ENCODE measurements at regions not wholly inside any gene's neighbourhood (a gene's known extent, or its start where the extent isn't known, plus 50 kb on each side); places are given as distances from the start of the nearest gene placed in this dataset.

DNA sequence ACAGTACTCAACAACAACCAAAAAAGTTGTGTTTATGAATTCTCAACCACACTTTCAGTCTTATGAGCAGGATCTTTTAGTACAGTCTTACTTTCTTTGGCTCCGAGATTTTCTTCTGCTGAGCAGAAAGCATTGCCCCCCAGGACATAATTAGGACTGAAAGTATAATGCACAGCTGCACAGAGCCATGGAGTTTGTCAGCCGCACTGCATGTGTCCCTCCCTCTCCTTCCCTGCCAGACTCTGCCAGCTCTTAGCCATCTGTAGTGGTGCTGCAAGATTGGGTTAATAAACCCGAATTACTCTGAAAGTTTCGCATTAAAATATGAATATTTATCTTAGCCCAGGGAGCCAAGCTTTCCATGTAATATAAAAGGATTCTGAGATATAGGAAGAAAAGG lies 179.6 kb upstream of the PTCHD4 start:
- TF ChIP-seq, protein P1, sequence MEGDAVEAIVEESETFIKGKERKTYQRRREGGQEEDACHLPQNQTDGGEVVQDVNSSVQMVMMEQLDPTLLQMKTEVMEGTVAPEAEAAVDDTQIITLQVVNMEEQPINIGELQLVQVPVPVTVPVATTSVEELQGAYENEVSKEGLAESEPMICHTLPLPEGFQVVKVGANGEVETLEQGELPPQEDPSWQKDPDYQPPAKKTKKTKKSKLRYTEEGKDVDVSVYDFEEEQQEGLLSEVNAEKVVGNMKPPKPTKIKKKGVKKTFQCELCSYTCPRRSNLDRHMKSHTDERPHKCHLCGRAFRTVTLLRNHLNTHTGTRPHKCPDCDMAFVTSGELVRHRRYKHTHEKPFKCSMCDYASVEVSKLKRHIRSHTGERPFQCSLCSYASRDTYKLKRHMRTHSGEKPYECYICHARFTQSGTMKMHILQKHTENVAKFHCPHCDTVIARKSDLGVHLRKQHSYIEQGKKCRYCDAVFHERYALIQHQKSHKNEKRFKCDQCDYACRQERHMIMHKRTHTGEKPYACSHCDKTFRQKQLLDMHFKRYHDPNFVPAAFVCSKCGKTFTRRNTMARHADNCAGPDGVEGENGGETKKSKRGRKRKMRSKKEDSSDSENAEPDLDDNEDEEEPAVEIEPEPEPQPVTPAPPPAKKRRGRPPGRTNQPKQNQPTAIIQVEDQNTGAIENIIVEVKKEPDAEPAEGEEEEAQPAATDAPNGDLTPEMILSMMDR (conservative IDR thresholded peaks at IDR 0.05 in 1 of 2, IDR thresholded peaks at IDR 0.05 in 1 of 2; ENCODE audit: extremely low read depth in 1 of 2, insufficient read depth in 1 of 2, low read depth in 1 of 2, low read length in 2 of 2) = no peak
- no peak for TF ChIP-seq EZH2 (IDR thresholded peaks at IDR 0.05; ENCODE audit: borderline replicate concordance, low read length)

Data from mammary epithelial cell (primary cell).